NCI-H1417 treated with DMSO at 0.1 percent for 48 hours (cell line): ENCODE measurements at regions not wholly inside any gene's neighbourhood (a gene's known extent, or its start where the extent isn't known, plus 50 kb on each side); places are given as distances from the start of the nearest gene placed in this dataset.

ENCODE experiments used
- DNase-seq: peaks from one replicate; lab custom pipeline; 2025; lab: John Stamatoyannopoulos, UW

DNA sequence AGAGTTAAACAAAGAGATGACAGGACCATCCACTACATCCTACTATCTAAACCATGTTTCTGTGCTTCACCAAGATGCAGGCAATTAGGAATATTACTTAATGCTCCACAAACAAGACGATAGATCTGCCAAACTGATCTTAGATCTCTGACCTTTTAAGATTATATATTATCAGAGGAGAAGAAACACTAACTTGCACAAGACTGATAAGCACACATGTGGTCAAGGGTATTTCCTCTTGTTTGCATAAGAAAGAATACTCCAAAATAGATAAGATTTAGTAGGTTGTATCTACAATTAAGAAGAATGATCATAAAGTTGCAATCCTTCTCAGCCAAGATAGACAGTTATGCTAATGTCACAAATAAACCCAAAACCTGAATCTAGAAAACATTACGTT lies 601.0 kb upstream of the ACO1 start:
- DNase-seq, result no peak

DNA sequence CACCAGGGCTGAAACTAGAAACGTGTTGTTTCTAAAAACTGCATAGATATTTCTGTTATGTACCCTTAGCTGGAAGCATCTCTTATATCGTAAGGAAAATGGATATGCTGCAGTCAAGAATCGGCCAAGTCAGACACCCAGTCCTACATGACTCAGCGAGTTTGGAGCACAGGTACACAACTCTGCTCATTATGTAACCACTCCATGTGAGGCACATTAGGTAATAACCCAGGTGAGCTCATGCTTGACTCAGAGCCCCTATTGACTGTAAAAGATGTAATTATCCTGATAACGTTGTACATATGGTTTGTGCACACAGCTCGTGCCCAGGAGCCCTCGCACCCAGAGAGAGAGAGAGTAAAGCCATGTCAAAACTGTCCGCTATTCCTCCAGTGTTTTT lies 593.7 kb upstream of the ACO1 start:
- no peak for DNase-seq

- no peak for DNase-seq
Observed at GRCh38 chr9:31799953-31800609, 584.4 kb upstream of the ACO1 start.

DNA sequence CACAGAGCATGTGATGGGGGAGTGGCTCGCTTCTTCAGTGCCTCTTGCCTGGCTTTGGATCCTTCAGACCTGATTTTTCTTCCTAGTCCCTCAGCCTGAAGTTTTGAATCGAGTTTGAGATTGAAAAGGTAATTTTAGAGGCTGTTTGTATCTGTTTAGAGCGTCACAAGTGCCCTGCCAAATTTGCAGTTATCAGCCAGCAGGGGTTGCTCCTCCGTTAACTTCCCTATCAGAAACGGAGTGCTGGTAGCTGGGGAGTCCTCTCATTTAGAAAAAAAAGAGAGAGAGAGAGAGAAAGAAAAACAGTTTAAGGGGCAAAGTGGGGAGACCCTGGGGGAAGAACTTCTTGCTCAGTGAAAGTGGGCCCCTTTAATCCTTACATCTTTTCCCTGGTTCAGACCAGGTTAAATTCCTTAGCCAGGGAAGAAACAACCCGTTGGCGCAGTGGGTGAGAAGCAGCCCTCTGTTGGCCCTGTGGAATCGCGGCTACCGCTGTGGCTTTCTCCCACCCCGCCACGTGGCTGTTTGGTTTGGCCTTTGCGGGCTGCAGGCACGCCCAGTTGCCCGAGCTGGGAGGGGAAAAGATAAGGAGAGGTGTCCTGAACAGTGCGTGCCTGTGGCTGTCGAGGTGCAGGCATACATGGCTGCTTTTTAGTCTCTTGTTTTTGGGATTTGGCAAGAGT lies 576.7 kb upstream of the ACO1 start:
- DNase-seq, result no peak

- DNase-seq, result no peak
Observed at GRCh38 chr9:31808766-31809165, 575.7 kb upstream of the ACO1 start.

GRCh38 chr9:31820426-31820825 lies 564.0 kb upstream of the ACO1 start:
- DNase-seq, result no peak

GRCh38 chr9:31821583-31821982 lies 562.9 kb upstream of the ACO1 start:
- DNase-seq, result no peak

DNA sequence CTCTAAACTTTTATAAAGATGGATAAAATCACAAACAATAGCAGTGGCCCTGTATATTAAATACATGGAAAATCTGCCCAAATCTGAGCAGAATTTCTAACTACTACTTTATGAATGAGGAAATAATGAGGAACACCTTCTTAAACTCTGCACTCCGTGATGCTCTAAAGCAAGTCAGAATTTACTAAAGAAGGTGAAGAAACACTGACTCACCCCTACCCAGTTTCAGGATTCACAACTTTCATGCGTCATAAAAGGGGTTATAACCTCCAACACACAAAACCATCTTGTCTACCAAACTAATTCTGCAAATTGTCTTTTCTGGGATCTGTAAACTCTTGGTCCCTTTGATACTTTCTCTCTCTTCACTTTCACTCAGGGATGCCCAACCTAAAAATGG lies 561.1 kb upstream of the ACO1 start:
- DNase-seq, result no peak

- DNase-seq, result no peak
Observed at GRCh38 chr9:31824860-31825259, 559.6 kb upstream of the ACO1 start.

DNA sequence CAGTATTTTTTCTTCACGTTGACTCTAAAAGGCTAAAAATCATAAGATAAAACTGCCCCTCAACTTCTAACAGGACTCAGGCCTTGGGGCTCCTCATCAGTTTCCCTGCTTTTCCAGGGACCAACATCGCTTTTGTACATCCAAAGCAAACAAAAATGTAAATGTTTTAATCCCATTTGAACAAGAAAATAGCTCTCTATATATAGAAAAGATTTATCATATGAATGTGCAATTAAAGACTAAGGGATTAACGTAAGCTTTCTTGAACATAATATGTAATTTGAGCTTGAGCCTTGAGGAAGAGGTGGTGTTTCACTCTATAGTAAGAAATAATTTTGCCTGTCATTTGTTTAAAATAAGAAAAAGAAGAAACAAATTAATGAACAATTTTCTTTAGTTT lies 547.2 kb upstream of the ACO1 start:
- DNase-seq, result no peak

GRCh38 chr9:31839273-31839672 lies 545.2 kb upstream of the ACO1 start:
- DNase-seq, result no peak

GRCh38 chr9:31840702-31841101 lies 543.7 kb upstream of the ACO1 start:
- no peak for DNase-seq

- no peak for DNase-seq
Observed at GRCh38 chr9:31847963-31848362, 536.5 kb upstream of the ACO1 start.

DNA sequence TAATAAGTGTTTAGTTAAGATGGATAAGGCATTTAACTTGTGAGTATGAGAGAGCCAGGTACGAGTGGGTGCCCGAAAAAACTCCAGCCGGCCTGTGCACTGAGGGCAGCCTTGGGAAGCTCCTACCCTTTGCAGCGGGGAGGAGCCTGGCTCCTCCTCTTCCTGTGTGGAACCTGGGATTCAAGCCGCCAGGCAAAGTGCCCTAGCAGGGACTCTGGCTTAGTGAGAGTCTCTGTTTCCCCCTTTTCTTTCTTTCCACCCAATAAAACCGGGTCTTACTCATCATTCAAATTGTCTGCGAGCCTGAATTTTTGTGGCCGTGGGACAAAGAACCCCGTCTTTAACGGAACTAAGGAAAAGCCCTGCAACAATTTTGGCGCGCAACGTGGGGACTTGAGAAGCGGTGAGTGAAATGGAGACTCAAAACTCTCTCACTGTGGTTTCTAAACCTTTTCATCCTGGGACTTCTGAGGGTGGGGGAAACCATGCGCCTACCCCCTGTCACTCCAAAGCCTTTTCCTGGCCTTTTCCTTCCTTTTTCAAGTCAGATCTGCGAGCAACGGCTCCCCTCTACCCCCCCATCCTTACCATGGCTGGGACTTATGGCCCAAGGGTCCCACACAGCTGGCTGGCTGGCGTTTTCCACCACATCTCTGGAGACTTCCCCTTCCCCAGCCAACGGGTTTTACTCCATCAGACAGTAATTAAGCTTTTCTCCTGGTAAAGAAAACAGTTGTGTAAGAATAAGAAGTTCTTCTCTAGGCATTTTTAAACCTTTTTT lies 535.7 kb upstream of the ACO1 start:
- no peak for DNase-seq

- DNase-seq, result no peak
Observed at GRCh38 chr9:31854187-31854586, 530.3 kb upstream of the ACO1 start.

DNA sequence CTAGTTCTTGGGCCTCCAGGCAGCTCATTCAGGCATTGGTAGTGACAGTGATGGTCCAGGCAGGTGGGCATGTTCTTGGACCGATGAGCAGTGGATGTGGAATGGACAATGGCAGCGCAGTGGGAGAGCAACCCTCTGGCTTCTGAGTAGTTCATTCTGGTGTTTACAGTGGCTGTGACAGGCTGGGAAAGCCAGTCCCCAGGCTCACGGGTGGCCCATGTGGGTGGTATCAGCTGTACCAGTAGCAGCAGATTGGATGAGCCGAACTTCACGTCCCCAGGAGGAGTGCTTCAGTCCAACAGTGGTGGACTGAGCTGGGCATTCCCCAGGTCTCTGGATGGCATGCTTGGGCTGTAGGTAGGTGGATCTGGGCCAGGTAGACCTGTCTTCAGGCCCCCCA lies 515.6 kb upstream of the ACO1 start:
- DNase-seq, result no peak

DNA sequence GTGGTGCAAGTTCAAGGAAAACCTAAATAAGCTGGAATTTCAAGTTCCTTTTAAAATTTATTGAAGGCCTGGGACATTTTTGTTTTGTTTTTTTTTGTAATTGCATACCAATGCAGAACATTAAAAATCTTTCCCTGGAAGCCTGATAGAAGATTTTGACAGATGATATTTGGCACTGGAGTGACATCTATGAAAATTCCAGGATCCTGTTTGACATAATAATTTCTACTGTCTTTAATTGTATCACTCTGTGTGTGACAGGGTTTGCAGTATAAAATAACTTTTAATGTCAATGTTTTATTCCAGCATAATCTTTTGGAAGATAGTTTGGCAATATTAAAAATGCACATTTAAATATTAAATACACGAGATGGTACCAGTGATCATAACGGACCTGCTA lies 514.2 kb upstream of the ACO1 start:
- no peak for DNase-seq

- no peak for DNase-seq
Observed at GRCh38 chr9:31873722-31874121, 510.7 kb upstream of the ACO1 start.

DNA sequence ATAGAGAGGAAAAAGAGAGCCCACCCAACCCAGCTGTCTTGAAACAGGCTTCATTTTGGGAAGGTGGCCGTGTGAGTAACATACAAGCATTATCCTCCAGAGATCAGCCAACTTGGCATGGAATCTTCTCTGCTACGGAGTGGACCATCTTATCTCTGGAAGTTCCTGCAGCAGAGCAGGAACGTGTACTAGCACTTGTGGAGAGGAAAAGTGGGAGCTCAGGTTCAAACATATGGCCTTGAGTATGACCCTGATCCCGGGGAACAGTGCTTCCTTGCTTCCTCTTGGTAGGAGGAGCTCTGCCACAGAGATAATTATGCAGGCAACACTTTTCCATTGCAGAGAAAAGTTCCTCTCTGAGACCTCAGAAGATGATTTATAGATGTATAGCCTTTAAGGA lies 490.4 kb upstream of the ACO1 start:
- no peak for DNase-seq

DNA sequence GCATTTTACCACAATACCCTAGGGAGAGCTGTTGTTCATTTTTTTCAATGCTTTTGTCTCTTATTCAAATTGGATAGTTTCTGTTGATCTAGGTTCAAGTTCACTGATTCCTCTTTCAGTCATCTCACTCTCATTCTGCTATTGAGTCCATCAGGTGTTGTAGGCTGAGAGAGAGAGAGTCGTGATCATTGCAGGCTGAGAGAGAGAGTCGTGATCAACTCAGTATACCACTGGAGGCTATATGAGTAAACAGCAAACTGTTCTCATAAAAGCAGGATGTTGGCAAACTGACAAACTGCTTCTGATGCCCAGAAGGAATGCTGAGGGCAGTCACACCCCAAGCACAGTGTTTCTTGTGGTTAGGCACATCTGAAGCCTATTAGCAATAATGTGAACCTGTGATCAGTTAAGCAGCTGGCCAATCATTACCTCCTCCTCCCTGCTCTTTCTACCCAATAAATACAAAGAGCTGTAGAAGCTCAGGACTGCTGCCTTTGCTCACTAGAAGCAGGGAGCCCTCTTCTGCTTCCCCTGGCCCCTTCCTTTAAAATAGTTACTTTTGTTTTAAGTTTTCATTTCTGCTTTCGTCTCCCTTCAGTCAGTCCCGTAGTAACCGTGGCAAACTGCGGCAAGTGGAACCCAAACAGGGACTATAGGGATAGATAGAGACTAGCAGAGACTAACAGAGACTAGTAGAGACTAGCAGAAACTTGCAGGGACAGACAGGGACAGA lies 476.1 kb upstream of the ACO1 start:
- no peak for DNase-seq

DNA sequence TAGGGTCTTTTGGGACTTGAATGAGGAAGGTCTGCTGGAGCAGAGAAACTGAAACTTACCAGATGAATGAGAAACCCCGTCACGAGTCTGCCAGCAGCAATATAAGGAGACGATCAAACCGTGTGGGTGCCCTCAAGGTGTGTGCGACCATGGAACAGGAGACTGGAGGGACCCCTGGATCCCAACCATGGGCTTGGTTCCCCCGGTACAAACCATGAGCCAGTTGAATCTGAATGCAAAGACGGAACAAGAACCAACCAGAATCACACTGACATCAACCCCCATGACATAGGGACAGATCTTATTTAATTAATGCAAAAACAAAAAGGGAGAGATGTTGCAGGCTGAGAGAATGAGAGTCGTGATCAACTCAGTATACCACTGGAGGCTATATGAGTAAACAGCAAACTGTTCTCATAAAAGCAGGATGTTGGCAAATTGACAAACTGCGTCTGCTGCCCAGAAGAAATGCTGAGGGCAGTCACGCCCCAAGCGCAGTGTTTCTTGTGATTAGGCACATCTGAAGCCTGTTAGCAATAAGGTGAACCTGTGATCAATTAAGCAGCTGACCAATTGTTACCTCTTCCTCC lies 475.5 kb upstream of the ACO1 start:
- no peak for DNase-seq

DNA sequence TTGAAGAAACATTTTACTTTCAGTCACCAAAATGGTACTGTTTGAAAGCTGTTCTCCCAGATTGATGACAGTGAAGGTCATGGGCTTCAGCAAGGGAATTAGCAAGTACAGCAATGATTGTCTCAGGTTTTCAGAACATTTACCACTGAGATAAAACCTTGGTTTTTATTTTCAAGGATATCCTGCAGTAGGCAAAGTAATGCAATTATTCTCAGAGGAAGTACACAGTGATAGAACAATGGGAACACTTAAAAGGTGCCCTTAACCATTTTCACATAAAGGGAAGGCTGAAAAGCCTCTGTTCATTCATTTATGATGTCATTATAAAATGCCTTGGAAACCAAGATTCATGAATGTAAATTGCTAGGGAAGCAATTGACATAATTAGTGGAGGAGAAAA lies 471.8 kb upstream of the ACO1 start:
- no peak for DNase-seq
